A673 (cell line): ENCODE measurements at regions not wholly inside any gene's neighbourhood (a gene's known extent, or its start where the extent isn't known, plus 50 kb on each side); places are given as distances from the start of the nearest gene placed in this dataset.

Source experiments
- EZH2 ChIP-seq: fragments of 200-600 bp; sonication (generic); IDR thresholded peaks from 2 replicates; pipeline ENCODE4 v1.6.1; 2017; ENCODE audit warnings: borderline replicate concordance, low read depth, mild to moderate bottlenecking, mixed read lengths, antibody characterized with exemption, low read length; ENCODE audit not compliant: poor library complexity, severe bottlenecking
- TF ChIP-seq, protein P1 (sequence below): fragments of 300-800, 200-600 bp; sonication (generic); conservative IDR thresholded peaks from 2 replicates; pipeline ENCODE4 v1.5.1; 2017; ENCODE audit warnings: low read depth, mild to moderate bottlenecking, antibody characterized with exemption, low read length, moderate library complexity, mixed read lengths

DNA sequence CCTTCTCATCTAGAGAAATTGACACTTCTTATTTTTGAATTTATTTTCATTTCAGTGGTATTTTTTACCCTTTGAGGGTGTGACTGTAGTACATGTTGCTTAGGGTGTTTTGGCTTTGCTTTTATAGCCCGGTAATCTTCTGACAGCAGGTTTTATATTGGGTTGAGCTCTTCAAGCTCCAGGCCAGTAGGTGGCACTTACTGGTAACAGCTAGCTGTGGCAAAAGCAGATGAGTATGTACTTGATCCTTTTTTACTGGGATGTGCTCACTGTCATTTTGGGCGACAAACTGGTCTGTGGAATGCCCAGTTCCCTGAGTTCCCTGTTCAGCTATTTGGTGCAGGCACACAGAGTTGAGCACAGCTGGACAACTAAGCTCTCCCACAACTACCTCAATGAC, 916.2 kb upstream of the B3GALT2 start:
- TF ChIP-seq, protein P1, sequence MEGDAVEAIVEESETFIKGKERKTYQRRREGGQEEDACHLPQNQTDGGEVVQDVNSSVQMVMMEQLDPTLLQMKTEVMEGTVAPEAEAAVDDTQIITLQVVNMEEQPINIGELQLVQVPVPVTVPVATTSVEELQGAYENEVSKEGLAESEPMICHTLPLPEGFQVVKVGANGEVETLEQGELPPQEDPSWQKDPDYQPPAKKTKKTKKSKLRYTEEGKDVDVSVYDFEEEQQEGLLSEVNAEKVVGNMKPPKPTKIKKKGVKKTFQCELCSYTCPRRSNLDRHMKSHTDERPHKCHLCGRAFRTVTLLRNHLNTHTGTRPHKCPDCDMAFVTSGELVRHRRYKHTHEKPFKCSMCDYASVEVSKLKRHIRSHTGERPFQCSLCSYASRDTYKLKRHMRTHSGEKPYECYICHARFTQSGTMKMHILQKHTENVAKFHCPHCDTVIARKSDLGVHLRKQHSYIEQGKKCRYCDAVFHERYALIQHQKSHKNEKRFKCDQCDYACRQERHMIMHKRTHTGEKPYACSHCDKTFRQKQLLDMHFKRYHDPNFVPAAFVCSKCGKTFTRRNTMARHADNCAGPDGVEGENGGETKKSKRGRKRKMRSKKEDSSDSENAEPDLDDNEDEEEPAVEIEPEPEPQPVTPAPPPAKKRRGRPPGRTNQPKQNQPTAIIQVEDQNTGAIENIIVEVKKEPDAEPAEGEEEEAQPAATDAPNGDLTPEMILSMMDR, result peak; percentile 49
- no peak for TF ChIP-seq EZH2
